HG03039 (cell line): ENCODE measurements at regions not wholly inside any gene's neighbourhood (a gene's known extent, or its start where the extent isn't known, plus 50 kb on each side); places are given as distances from the start of the nearest gene placed in this dataset.

Experiments used
- ATAC-seq: cut with Tn5 transposase; IDR thresholded peaks from one replicate; pipeline ENCODE4 v1.9.1; 2021; ENCODE audit warnings: mild to moderate bottlenecking, moderate library complexity; ENCODE audit not compliant: unreplicated experiment

GRCh38 chr7:22962775-22963350, 51.1 kb downstream of the HYCC1 start:
- ATAC-seq: no peak

- ATAC-seq: no peak
These were observed 55.2 kb downstream of the HYCC1 start for GRCh38 chr7:22958742-22959141.

- no peak for ATAC-seq
These were observed 59.7 kb downstream of the HYCC1 start for GRCh38 chr7:22954251-22954650.

GRCh38 chr7:22952306-22953015, 61.5 kb downstream of the HYCC1 start:
- no peak for ATAC-seq

- ATAC-seq: no peak
These were observed 64.0 kb downstream of the HYCC1 start for GRCh38 chr7:22949944-22950343.

- ATAC-seq: no peak
These were observed 64.7 kb downstream of the HYCC1 start for GRCh38 chr7:22949221-22949620.

- no peak for ATAC-seq
These were observed 65.2 kb downstream of the HYCC1 start for GRCh38 chr7:22948770-22949169.

GRCh38 chr7:22945584-22945983, 68.3 kb downstream of the HYCC1 start:
- no peak for ATAC-seq

- no peak for ATAC-seq
These were observed 69.4 kb downstream of the HYCC1 start for GRCh38 chr7:22944510-22944909.

GRCh38 chr7:22944022-22944421, 69.9 kb downstream of the HYCC1 start:
- no peak for ATAC-seq

- no peak for ATAC-seq
These were observed 71.7 kb downstream of the HYCC1 start for GRCh38 chr7:22942191-22942590.

GRCh38 chr7:22939842-22940241, 74.1 kb downstream of the HYCC1 start:
- no peak for ATAC-seq

GRCh38 chr7:22937946-22938345, 76.0 kb downstream of the HYCC1 start:
- ATAC-seq: no peak

GRCh38 chr7:22936246-22936645, 77.7 kb downstream of the HYCC1 start:
- ATAC-seq: no peak

- no peak for ATAC-seq
These were observed 78.7 kb downstream of the HYCC1 start for GRCh38 chr7:22935269-22935668.

- no peak for ATAC-seq
These were observed 79.4 kb downstream of the HYCC1 start for GRCh38 chr7:22934473-22935065.

GRCh38 chr7:22934023-22934422, 79.9 kb downstream of the HYCC1 start:
- ATAC-seq: no peak

- ATAC-seq: no peak
These were observed 81.0 kb downstream of the HYCC1 start for GRCh38 chr7:22932896-22933295.

- no peak for ATAC-seq
These were observed 82.9 kb downstream of the HYCC1 start for GRCh38 chr7:22931011-22931410.

- no peak for ATAC-seq
These were observed 91.6 kb downstream of the HYCC1 start for GRCh38 chr7:22922307-22922706.

- ATAC-seq: no peak
These were observed 92.4 kb downstream of the HYCC1 start for GRCh38 chr7:22921386-22922086.

- no peak for ATAC-seq
These were observed 93.3 kb downstream of the HYCC1 start for GRCh38 chr7:22920672-22921071.
